Stimulated activated CD8-positive, alpha-beta memory T cell treated with anti-CD3 and anti-CD28 coated beads, Interleukin-12 subunit alpha, Interleukin-12 subunit beta, amount 100 ng/mL, for 1 hour (primary cell): ENCODE measurements at regions not wholly inside any gene's neighbourhood (a gene's known extent, or its start where the extent isn't known, plus 50 kb on each side); places are given as distances from the start of the nearest gene placed in this dataset.

Source experiments
- DNase-seq: peaks from one replicate; pipeline ENCODE4 v3.0.0-alpha.2; 2020; ENCODE audit warnings: low read depth

GRCh38 chr6:169165561-169166300 is 87.9 kb downstream of the THBS2 start:
- no peak for DNase-seq

GRCh38 chr6:169164986-169165385 is 88.7 kb downstream of the THBS2 start:
- DNase-seq, result no peak

GRCh38 chr6:169164451-169164850 is 89.2 kb downstream of the THBS2 start:
- no peak for DNase-seq

GRCh38 chr6:169163411-169163901 is 90.2 kb downstream of the THBS2 start:
- DNase-seq, result no peak

- no peak for DNase-seq
These were observed 90.8 kb downstream of the THBS2 start for GRCh38 chr6:169162752-169163407.

GRCh38 chr6:169162249-169162648 is 91.4 kb downstream of the THBS2 start:
- no peak for DNase-seq

GRCh38 chr6:169161572-169162167 is 92.0 kb downstream of the THBS2 start:
- DNase-seq, result no peak

- DNase-seq, result no peak
These were observed 92.6 kb downstream of the THBS2 start for GRCh38 chr6:169160855-169161560.

- no peak for DNase-seq
These were observed 93.4 kb downstream of the THBS2 start for GRCh38 chr6:169160091-169160854.

- DNase-seq, result no peak
These were observed 94.3 kb downstream of the THBS2 start for GRCh38 chr6:169159331-169159730.

GRCh38 chr6:169158691-169159090 is 95.0 kb downstream of the THBS2 start:
- DNase-seq, result no peak

- no peak for DNase-seq
These were observed 95.5 kb downstream of the THBS2 start for GRCh38 chr6:169158174-169158573.

- DNase-seq, result no peak
These were observed 96.2 kb downstream of the THBS2 start for GRCh38 chr6:169157197-169158148.

- no peak for DNase-seq
These were observed 96.9 kb downstream of the THBS2 start for GRCh38 chr6:169156793-169157147.

GRCh38 chr6:169156108-169156792 is 97.4 kb downstream of the THBS2 start:
- no peak for DNase-seq

- DNase-seq, result no peak
These were observed 98.2 kb downstream of the THBS2 start for GRCh38 chr6:169155481-169155880.

GRCh38 chr6:169153401-169153800 is 100.2 kb downstream of the THBS2 start:
- no peak for DNase-seq

- no peak for DNase-seq
These were observed 107.1 kb downstream of the THBS2 start for GRCh38 chr6:169146521-169146920.

GRCh38 chr6:169145991-169146501 is 107.6 kb downstream of the THBS2 start:
- DNase-seq, result no peak

GRCh38 chr6:169145496-169145895 is 108.2 kb downstream of the THBS2 start:
- no peak for DNase-seq
